Endothelial cell of umbilical vein (primary cell): ENCODE measurements at regions not wholly inside any gene's neighbourhood (a gene's known extent, or its start where the extent isn't known, plus 50 kb on each side); places are given as distances from the start of the nearest gene placed in this dataset.

ENCODE experiments used
- BruUV-seq: library from RNA; stranded (reverse); fragments of 400-500 nt; replicated peaks from 2 replicates; lab custom pipeline; 2021; lab: Mats Ljungman, UMichigan
- CTCF ChIA-PET: fragments of 300-600, 350-600 bp; sonication (Branson Sonifier 250); formaldehyde crosslinking; loops from one replicate; lab custom pipeline; 2021; ENCODE audit warnings: antibody characterized with exemption, inconsistent platforms; lab: Charles Lee
- POLR2A ChIA-PET: fragments of 300-600, 350-600 bp; sonication (Branson Sonifier 250); formaldehyde crosslinking; loops from one replicate; lab custom pipeline; 2021; ENCODE audit warnings: antibody characterized with exemption, inconsistent platforms; lab: Charles Lee
- DNase-seq: peaks from one replicate; pipeline ENCODE4 v3.0.0-alpha.2; 2011; ENCODE audit warnings: low read depth, low spot score
- FAIRE-seq: peaks from 2 replicates; lab custom pipeline; 2011; peaks lifted over from hg19 to GRCh38; lab: Jason Lieb, UNC
- H2AFZ ChIP-seq: 2 replicates; pipeline ENCODE4 v1.6.0; 2012; ENCODE audit warnings: low read depth, low read length, control low read depth, inconsistent platforms
- H3K27ac ChIP-seq: 2 replicates; pipeline ENCODE4 v1.5.1; 2011; ENCODE audit warnings: low read depth, mild to moderate bottlenecking, control low read depth, low read length, moderate library complexity; ENCODE audit not compliant: insufficient read depth
- H3K27me3 ChIP-seq, 2 experiments: 2 replicates each; pipeline versions ENCODE4 v1.6.0 to v1.6.1; 2011; ENCODE audit warnings: low read length in 2 of 2, mixed read lengths in 1 of 2; ENCODE audit not compliant: control insufficient read depth in 2 of 2, insufficient read depth in 2 of 2
- H3K36me3 ChIP-seq, 2 experiments: 2 replicates in 1 of 2; 3 replicates in 1 of 2; pipeline ENCODE4 v1.5.1; 2011; ENCODE audit warnings: low read length in 2 of 2, mild to moderate bottlenecking in 1 of 2, moderate library complexity in 1 of 2; ENCODE audit not compliant: control insufficient read depth in 2 of 2, insufficient read depth in 2 of 2; ENCODE audit errors: extremely low read depth in 1 of 2
- H3K4me1 ChIP-seq: 3 replicates; pipeline ENCODE4 v1.5.1; 2011; ENCODE audit warnings: mild to moderate bottlenecking, low read length; ENCODE audit not compliant: control insufficient read depth, insufficient read depth; ENCODE audit errors: extremely low read depth
- H3K4me2 ChIP-seq: 2 replicates; pipeline ENCODE4 v1.6.1; 2011; ENCODE audit warnings: low read length, control low read depth, mixed read lengths; ENCODE audit not compliant: insufficient read depth
- H3K4me3 ChIP-seq, 3 experiments: fragments of 200-600 bp in 1 of 3; sonication (generic), shearing (Covaris generic) in 1 of 3; replicated peaks in 1 of 3; 2 replicates each; pipeline ENCODE4 v1.5.1; 2011 to 2016; ENCODE audit warnings: control low read depth in 3 of 3, low read length in 3 of 3, mild to moderate bottlenecking in 2 of 3, inconsistent platforms in 1 of 3, low read depth in 1 of 3, moderate library complexity in 1 of 3; ENCODE audit not compliant: insufficient read depth in 1 of 3
- H3K79me2 ChIP-seq: 2 replicates; pipeline ENCODE4 v1.6.0; 2012; ENCODE audit warnings: low read length, inconsistent platforms; ENCODE audit not compliant: control insufficient read depth, insufficient read depth
- H3K9ac ChIP-seq: replicated peaks from 2 replicates; pipeline ENCODE3; 2011; ENCODE audit warnings: low read length, control low read depth; ENCODE audit not compliant: insufficient read depth; ENCODE audit errors: extremely low read depth
- H3K9me1 ChIP-seq: replicated peaks from 3 replicates; pipeline ENCODE4 v1.6.0; 2011; ENCODE audit warnings: mild to moderate bottlenecking, low read length; ENCODE audit not compliant: control insufficient read depth, insufficient read depth; ENCODE audit errors: extremely low read depth
- H3K9me3 ChIP-seq: replicated peaks from 2 replicates; pipeline ENCODE4 v1.5.1; 2012; ENCODE audit warnings: low read length, inconsistent platforms; ENCODE audit not compliant: control insufficient read depth, insufficient read depth
- H4K20me1 ChIP-seq: replicated peaks from 2 replicates; pipeline ENCODE3; 2011; ENCODE audit warnings: mild to moderate bottlenecking, low read length; ENCODE audit not compliant: control insufficient read depth, insufficient read depth; ENCODE audit errors: extremely low read depth
- EZH2 ChIP-seq: IDR thresholded peaks from 2 replicates; pipeline ENCODE4 v1.6.1; 2012; ENCODE audit warnings: borderline replicate concordance, low read depth, mild to moderate bottlenecking, moderate library complexity, low read length, inconsistent platforms; ENCODE audit not compliant: severe bottlenecking
- FOS ChIP-seq: IDR thresholded peaks from 2 replicates; pipeline ENCODE4 v1.6.1; 2011; ENCODE audit warnings: mild to moderate bottlenecking, low read length, moderate library complexity, borderline replicate concordance; ENCODE audit not compliant: insufficient read depth
- GATA2 ChIP-seq: IDR thresholded peaks from 2 replicates; pipeline ENCODE4 v1.7.0; 2011; ENCODE audit warnings: low read depth, mild to moderate bottlenecking, moderate library complexity, mixed read lengths, low read length; ENCODE audit not compliant: insufficient read length, insufficient read depth
- JUN ChIP-seq: IDR thresholded peaks from 2 replicates; pipeline ENCODE4 v1.6.1; 2011; ENCODE audit warnings: borderline replicate concordance, low read depth; ENCODE audit not compliant: insufficient read length, insufficient read depth
- MYC ChIP-seq: IDR thresholded peaks from one replicate; pipeline ENCODE4 v1.6.1; 2011; ENCODE audit warnings: mild to moderate bottlenecking, low read depth, low read length
- POLR2A ChIP-seq: IDR thresholded peaks from 2 replicates; pipeline ENCODE4 v1.6.1; 2012; ENCODE audit warnings: low read depth, mild to moderate bottlenecking, control low read depth, low read length
- POLR2AphosphoS5 ChIP-seq: IDR thresholded peaks from 2 replicates; pipeline ENCODE4 v1.6.1; 2012; ENCODE audit warnings: low read depth, mild to moderate bottlenecking, control low read depth, low read length, moderate library complexity; ENCODE audit not compliant: insufficient read depth
- dilution Hi-C: fragments of 300-500 bp; cut with MboI; formaldehyde crosslinking; loops from one replicate; pipeline ENCODE4 v1.15.0; 2019; ENCODE audit warnings: low sequenced_read_pairs; ENCODE audit not compliant: extremely low pct_ligation_motif_present
- intact Hi-C: fragments of 100-400 bp; cut with micrococcal nuclease; formaldehyde crosslinking; loops from one replicate; pipeline ENCODE4 v1.10.0; 2022
- TF ChIP-seq, protein P1 (sequence below): IDR thresholded peaks from 2 replicates; pipeline ENCODE4 v1.6.1; 2011; ENCODE audit not compliant: insufficient read depth, insufficient read length
- TF ChIP-seq, protein P2 (sequence below), 2 donors: IDR thresholded peaks; 1 replicate in 1 of 2; 2 replicates in 1 of 2; pipeline ENCODE4 v1.5.1; 2011; ENCODE audit warnings: low read length in 2 of 2, mild to moderate bottlenecking in 2 of 2, moderate library complexity in 2 of 2, control low read depth in 1 of 2, inconsistent platforms in 1 of 2, low read depth in 1 of 2; ENCODE audit not compliant: insufficient read depth in 1 of 2; ENCODE audit errors: extremely low read depth in 1 of 2

- no TSS peak for BruUV-seq
- TF ChIP-seq, protein P1, sequence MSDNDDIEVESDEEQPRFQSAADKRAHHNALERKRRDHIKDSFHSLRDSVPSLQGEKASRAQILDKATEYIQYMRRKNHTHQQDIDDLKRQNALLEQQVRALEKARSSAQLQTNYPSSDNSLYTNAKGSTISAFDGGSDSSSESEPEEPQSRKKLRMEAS, result no peak
- no peaks in the 10 kb centered on the region for H3K9me1 ChIP-seq
- H3K79me2 ChIP-seq, result no peaks in the 10 kb centered on the region
- H3K9me3 ChIP-seq, result peaks cover 3% of the 10 kb centered on the region
- no peaks in the 10 kb centered on the region for H3K36me3 ChIP-seq
- no peak overlapping the region for H3K27ac ChIP-seq
- H3K4me2 ChIP-seq, result no peak overlapping the region
- no peak overlapping the region for H3K4me3 ChIP-seq
- intact Hi-C loops (no loop called here), dilution Hi-C loops (no loop called here)
- DNase-seq (no peak), FAIRE-seq (no peak)
- ChIA-PET CTCF (no interaction called here), POLR2A (no interaction called here)
- H3K9ac ChIP-seq, result no peak overlapping the region
- H3K27me3 ChIP-seq, result no peaks in the 10 kb centered on the region
- no peaks in the 10 kb centered on the region for H3K4me1 ChIP-seq
- H4K20me1 ChIP-seq, result no peaks in the 10 kb centered on the region
- no peak overlapping the region for H2AFZ ChIP-seq
These were observed 754.4 kb upstream of the RAG2 start for GRCh38 chr11:37352485-37352884.

- no peak overlapping the region for H3K4me2 ChIP-seq
- CTCF ChIA-PET, result no interaction called here
- no TSS peak for BruUV-seq
- no peak overlapping the region for H3K4me3 ChIP-seq
- H3K4me1 ChIP-seq, result no peaks in the 10 kb centered on the region
- H3K9me1 ChIP-seq, result no peaks in the 10 kb centered on the region
- no peak for FAIRE-seq
- H3K36me3 ChIP-seq, result no peaks in the 10 kb centered on the region
- no peaks in the 10 kb centered on the region for H3K27me3 ChIP-seq
- dilution Hi-C loops, result no loop called here
- POLR2A ChIA-PET, result no interaction called here
- no peaks in the 10 kb centered on the region for H4K20me1 ChIP-seq
- no peak overlapping the region for H3K9ac ChIP-seq
- no peak overlapping the region for H2AFZ ChIP-seq
- H3K79me2 ChIP-seq, result no peaks in the 10 kb centered on the region
- intact Hi-C loops, result no loop called here
- H3K9me3 ChIP-seq, result peaks cover 3% of the 10 kb centered on the region
- DNase-seq, result no peak
- TF ChIP-seq EZH2, result no peak
- no peak for TF ChIP-seq GATA2
- no peak for TF ChIP-seq POLR2AphosphoS5
- TF ChIP-seq, protein P2, sequence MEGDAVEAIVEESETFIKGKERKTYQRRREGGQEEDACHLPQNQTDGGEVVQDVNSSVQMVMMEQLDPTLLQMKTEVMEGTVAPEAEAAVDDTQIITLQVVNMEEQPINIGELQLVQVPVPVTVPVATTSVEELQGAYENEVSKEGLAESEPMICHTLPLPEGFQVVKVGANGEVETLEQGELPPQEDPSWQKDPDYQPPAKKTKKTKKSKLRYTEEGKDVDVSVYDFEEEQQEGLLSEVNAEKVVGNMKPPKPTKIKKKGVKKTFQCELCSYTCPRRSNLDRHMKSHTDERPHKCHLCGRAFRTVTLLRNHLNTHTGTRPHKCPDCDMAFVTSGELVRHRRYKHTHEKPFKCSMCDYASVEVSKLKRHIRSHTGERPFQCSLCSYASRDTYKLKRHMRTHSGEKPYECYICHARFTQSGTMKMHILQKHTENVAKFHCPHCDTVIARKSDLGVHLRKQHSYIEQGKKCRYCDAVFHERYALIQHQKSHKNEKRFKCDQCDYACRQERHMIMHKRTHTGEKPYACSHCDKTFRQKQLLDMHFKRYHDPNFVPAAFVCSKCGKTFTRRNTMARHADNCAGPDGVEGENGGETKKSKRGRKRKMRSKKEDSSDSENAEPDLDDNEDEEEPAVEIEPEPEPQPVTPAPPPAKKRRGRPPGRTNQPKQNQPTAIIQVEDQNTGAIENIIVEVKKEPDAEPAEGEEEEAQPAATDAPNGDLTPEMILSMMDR (IDR thresholded peaks at IDR 0.05; ENCODE audit: extremely low read depth in 1 of 2, insufficient read depth in 1 of 2, low read depth in 1 of 2, low read length in 2 of 2), result no peak
- no peak for TF ChIP-seq FOS
- no peak for TF ChIP-seq POLR2A
- TF ChIP-seq MYC, result no peak
- TF ChIP-seq, protein P1, result no peak
- no peak for TF ChIP-seq JUN
- no peak overlapping the region for H3K27ac ChIP-seq
These were observed 745.3 kb upstream of the RAG2 start for GRCh38 chr11:37343290-37343689.
